ENCODE measurements at regions not wholly inside any gene's neighbourhood (a gene's known extent, or its start where the extent isn't known, plus 50 kb on each side); places are given as distances from the start of the nearest gene placed in this dataset.

- Mint-ChIP-seq H3K4me1 (no peaks in the 10 kb centered on the region), H3K27ac (no peak overlapping the region), H3K36me3 (no peaks in the 10 kb centered on the region), H3K9me3 (peaks cover 0 to 11% (median 4%) of the 10 kb centered on the region in 8 donors), H3K27me3 (peaks cover 0 to 2% of the 10 kb centered on the region in 2 donors), H3K4me3 (no peak overlapping the region)
- H3K4me1 ChIP-seq (ENCODE audit: insufficient read depth, low read length), result no peaks in the 10 kb centered on the region
- no peak for DNase-seq
- H3K36me3 ChIP-seq (ENCODE audit: insufficient read depth, low read length), result no peaks in the 10 kb centered on the region
- intact Hi-C loops (cut with micrococcal nuclease), result no loop called here
- CTCF ChIA-PET (ENCODE audit: partially characterized antibody), result no interaction called here
- H3K27me3 ChIP-seq (ENCODE audit: insufficient read depth, low read length), result no peaks in the 10 kb centered on the region
- POLR2A ChIA-PET (ENCODE audit: partially characterized antibody), result no interaction called here
- H3K27ac ChIP-seq (ENCODE audit: low read depth, low read length), result no peak overlapping the region
- H3K9me3 ChIP-seq (ENCODE audit: control insufficient read depth in 1 of 2, low read length in 2 of 2), result no peaks in the 10 kb centered on the region
- no peak overlapping the region for H3K4me3 ChIP-seq (ENCODE audit: low read length in 2 of 2)
These were observed 134.7 kb upstream of the GALNT17 start for GRCh38 chr7:70997261-70997660.

GRCh38 chr7:71005109-71005508, 126.8 kb upstream of the GALNT17 start:
- H3K36me3 ChIP-seq (ENCODE audit: insufficient read depth, low read length), result no peaks in the 10 kb centered on the region
- POLR2A ChIA-PET (ENCODE audit: partially characterized antibody), result no interaction called here
- DNase-seq, result no peak
- CTCF ChIA-PET (ENCODE audit: partially characterized antibody), result no interaction called here
- H3K36me3 Mint-ChIP-seq, result no peaks in the 10 kb centered on the region
- peaks cover 0 to 3% of the 10 kb centered on the region in 2 donors for H3K27me3 Mint-ChIP-seq
- H3K27me3 ChIP-seq (ENCODE audit: insufficient read depth, low read length), result no peaks in the 10 kb centered on the region
- H3K9me3 Mint-ChIP-seq, result peaks cover 0 to 25% (median 10%) of the 10 kb centered on the region in 8 donors
- H3K4me3 ChIP-seq (ENCODE audit: low read length in 2 of 2), result no peak overlapping the region
- intact Hi-C loops (cut with micrococcal nuclease), result no loop called here
- H3K4me3 Mint-ChIP-seq, result no peak overlapping the region
- no peak overlapping the region for H3K27ac ChIP-seq (ENCODE audit: low read depth, low read length)
- H3K4me1 Mint-ChIP-seq, result no peaks in the 10 kb centered on the region
- H3K27ac Mint-ChIP-seq, result no peak overlapping the region
- no peaks in the 10 kb centered on the region for H3K4me1 ChIP-seq (ENCODE audit: insufficient read depth, low read length)
- peaks cover 0 to 4% of the 10 kb centered on the region in 2 donors for H3K9me3 ChIP-seq (ENCODE audit: control insufficient read depth in 1 of 2, low read length in 2 of 2)

- POLR2A ChIA-PET (ENCODE audit: partially characterized antibody), result no interaction called here
- no peak for DNase-seq
- Histone ChIP-seq H3K27me3 (ENCODE audit: insufficient read depth, low read length) (no peaks in the 10 kb centered on the region), H3K27ac (ENCODE audit: low read depth, low read length) (no peak overlapping the region), H3K36me3 (ENCODE audit: insufficient read depth, low read length) (no peaks in the 10 kb centered on the region), H3K4me1 (ENCODE audit: insufficient read depth, low read length) (no peaks in the 10 kb centered on the region), H3K4me3 (ENCODE audit: low read length in 2 of 2) (no peak overlapping the region), H3K9me3 (ENCODE audit: control insufficient read depth in 1 of 2, low read length in 2 of 2) (peaks cover 0 to 2% of the 10 kb centered on the region in 2 donors)
- Mint-ChIP-seq H3K4me1 (no peaks in the 10 kb centered on the region), H3K27me3 (peaks cover 0 to 3% of the 10 kb centered on the region in 2 donors), H3K4me3 (no peak overlapping the region), H3K9me3 (peaks cover 0 to 16% (median 5%) of the 10 kb centered on the region in 8 donors), H3K36me3 (no peaks in the 10 kb centered on the region), H3K27ac (no peak overlapping the region)
- intact Hi-C loops (cut with micrococcal nuclease), result no loop called here
- CTCF ChIA-PET (ENCODE audit: partially characterized antibody), result no interaction called here
These were observed 122.3 kb upstream of the GALNT17 start for GRCh38 chr7:71009636-71010035.

- H3K36me3 ChIP-seq (ENCODE audit: insufficient read depth, low read length), result no peaks in the 10 kb centered on the region
- H3K27ac ChIP-seq (ENCODE audit: low read depth, low read length), result no peak overlapping the region
- Mint-ChIP-seq H3K27ac (peak overlapping the region in 1 of 7 donors; percentile 65), H3K9me3 (peaks cover 3 to 10% (median 6%) of the 10 kb centered on the region in 8 donors), H3K36me3 (no peaks in the 10 kb centered on the region), H3K4me3 (no peak overlapping the region), H3K4me1 (no peaks in the 10 kb centered on the region), H3K27me3 (no peaks in the 10 kb centered on the region)
- ChIA-PET CTCF (ENCODE audit: partially characterized antibody) (no interaction called here), POLR2A (ENCODE audit: partially characterized antibody) (no interaction called here)
- H3K27me3 ChIP-seq (ENCODE audit: insufficient read depth, low read length), result no peaks in the 10 kb centered on the region
- no peak overlapping the region for H3K4me3 ChIP-seq (ENCODE audit: low read length in 2 of 2)
- no peaks in the 10 kb centered on the region for H3K9me3 ChIP-seq (ENCODE audit: control insufficient read depth in 1 of 2, low read length in 2 of 2)
- intact Hi-C loops (cut with micrococcal nuclease), result no loop called here
- no peaks in the 10 kb centered on the region for H3K4me1 ChIP-seq (ENCODE audit: insufficient read depth, low read length)
- no peak for DNase-seq
These were observed 116.6 kb upstream of the GALNT17 start for GRCh38 chr7:71015252-71015900.

- Mint-ChIP-seq H3K36me3 (no peaks in the 10 kb centered on the region), H3K4me3 (no peak overlapping the region), H3K27me3 (no peaks in the 10 kb centered on the region), H3K27ac (no peak overlapping the region), H3K9me3 (peaks cover 3 to 8% (median 5%) of the 10 kb centered on the region in 8 donors), H3K4me1 (no peaks in the 10 kb centered on the region)
- intact Hi-C loops (cut with micrococcal nuclease), result no loop called here
- Histone ChIP-seq H3K27ac (ENCODE audit: low read depth, low read length) (no peak overlapping the region), H3K36me3 (ENCODE audit: insufficient read depth, low read length) (no peaks in the 10 kb centered on the region), H3K9me3 (ENCODE audit: control insufficient read depth in 1 of 2, low read length in 2 of 2) (no peaks in the 10 kb centered on the region), H3K27me3 (ENCODE audit: insufficient read depth, low read length) (no peaks in the 10 kb centered on the region), H3K4me1 (ENCODE audit: insufficient read depth, low read length) (no peaks in the 10 kb centered on the region), H3K4me3 (ENCODE audit: low read length in 2 of 2) (no peak overlapping the region)
- ChIA-PET POLR2A (ENCODE audit: partially characterized antibody) (no interaction called here), CTCF (ENCODE audit: partially characterized antibody) (no interaction called here)
- DNase-seq, result no peak
These were observed 115.5 kb upstream of the GALNT17 start for GRCh38 chr7:71016401-71016800.

- intact Hi-C loops (cut with micrococcal nuclease), result no loop called here
- Histone ChIP-seq H3K4me3 (ENCODE audit: low read length in 2 of 2) (no peak overlapping the region), H3K9me3 (ENCODE audit: control insufficient read depth in 1 of 2, low read length in 2 of 2) (no peaks in the 10 kb centered on the region), H3K4me1 (ENCODE audit: insufficient read depth, low read length) (no peaks in the 10 kb centered on the region), H3K36me3 (ENCODE audit: insufficient read depth, low read length) (no peaks in the 10 kb centered on the region), H3K27me3 (ENCODE audit: insufficient read depth, low read length) (no peaks in the 10 kb centered on the region), H3K27ac (ENCODE audit: low read depth, low read length) (no peak overlapping the region)
- no peaks in the 10 kb centered on the region for H3K4me1 Mint-ChIP-seq
- no peak overlapping the region for H3K27ac Mint-ChIP-seq
- CTCF ChIA-PET (ENCODE audit: partially characterized antibody), result no interaction called here
- no peaks in the 10 kb centered on the region for H3K36me3 Mint-ChIP-seq
- H3K4me3 Mint-ChIP-seq, result no peak overlapping the region
- no peak for DNase-seq
- POLR2A ChIA-PET (ENCODE audit: partially characterized antibody), result no interaction called here
- H3K9me3 Mint-ChIP-seq, result peaks cover 3 to 8% (median 5%) of the 10 kb centered on the region in 8 donors
- H3K27me3 Mint-ChIP-seq, result no peaks in the 10 kb centered on the region
These were observed 114.3 kb upstream of the GALNT17 start for GRCh38 chr7:71017602-71018001.

- Mint-ChIP-seq H3K9me3 (peaks cover 3 to 14% (median 6%) of the 10 kb centered on the region in 8 donors), H3K36me3 (no peaks in the 10 kb centered on the region), H3K4me1 (no peaks in the 10 kb centered on the region), H3K27ac (no peak overlapping the region), H3K4me3 (no peak overlapping the region), H3K27me3 (no peaks in the 10 kb centered on the region)
- DNase-seq, result no peak
- H3K27me3 ChIP-seq (ENCODE audit: insufficient read depth, low read length), result no peaks in the 10 kb centered on the region
- H3K4me3 ChIP-seq (ENCODE audit: low read length in 2 of 2), result no peak overlapping the region
- intact Hi-C loops (cut with micrococcal nuclease), result no loop called here
- ChIA-PET CTCF (ENCODE audit: partially characterized antibody) (no interaction called here), POLR2A (ENCODE audit: partially characterized antibody) (no interaction called here)
- H3K27ac ChIP-seq (ENCODE audit: low read depth, low read length), result no peak overlapping the region
- H3K9me3 ChIP-seq (ENCODE audit: control insufficient read depth in 1 of 2, low read length in 2 of 2), result no peaks in the 10 kb centered on the region
- no peaks in the 10 kb centered on the region for H3K36me3 ChIP-seq (ENCODE audit: insufficient read depth, low read length)
- H3K4me1 ChIP-seq (ENCODE audit: insufficient read depth, low read length), result no peaks in the 10 kb centered on the region
These were observed 112.2 kb upstream of the GALNT17 start for GRCh38 chr7:71019706-71020105.

GRCh38 chr7:71021131-71021530, 110.8 kb upstream of the GALNT17 start:
- Mint-ChIP-seq H3K27me3 (no peaks in the 10 kb centered on the region), H3K4me3 (no peak overlapping the region), H3K9me3 (peaks cover 3 to 18% (median 5%) of the 10 kb centered on the region in 8 donors), H3K36me3 (no peaks in the 10 kb centered on the region), H3K27ac (no peak overlapping the region), H3K4me1 (no peaks in the 10 kb centered on the region)
- intact Hi-C loops (cut with micrococcal nuclease), result no loop called here
- Histone ChIP-seq H3K27me3 (ENCODE audit: insufficient read depth, low read length) (no peaks in the 10 kb centered on the region), H3K9me3 (ENCODE audit: control insufficient read depth in 1 of 2, low read length in 2 of 2) (peaks cover 0 to 3% of the 10 kb centered on the region in 2 donors), H3K4me1 (ENCODE audit: insufficient read depth, low read length) (no peaks in the 10 kb centered on the region), H3K36me3 (ENCODE audit: insufficient read depth, low read length) (no peaks in the 10 kb centered on the region), H3K27ac (ENCODE audit: low read depth, low read length) (no peak overlapping the region), H3K4me3 (ENCODE audit: low read length in 2 of 2) (no peak overlapping the region)
- POLR2A ChIA-PET (ENCODE audit: partially characterized antibody), result no interaction called here
- CTCF ChIA-PET (ENCODE audit: partially characterized antibody), result no interaction called here
- DNase-seq, result no peak

Measured in CD4-positive, alpha-beta memory T cell (primary cell).